T-cell (primary cell): ENCODE measurements at regions not wholly inside any gene's neighbourhood (a gene's known extent, or its start where the extent isn't known, plus 50 kb on each side); places are given as distances from the start of the nearest gene placed in this dataset.

Source experiments
- ATAC-seq, 4 experiments: fragments of 200-7000 bp in 3 of 4; fragments of 150-1000 bp in 1 of 4; cut with Tn5 transposase; replicated peaks in 1 of 4; 1 replicate in 3 of 4; 2 replicates in 1 of 4; pipeline ENCODE4 v1.10.0; 2021; ENCODE audit warnings: moderate library complexity in 3 of 4, mild to moderate bottlenecking in 2 of 4, moderate number of reproducible peaks in 1 of 4
- CTCF ChIA-PET, 2 donors: fragments of 300-600 bp; sonication (Branson Sonifier 250); formaldehyde crosslinking; loops; one replicate each; lab custom pipeline; 2022; ENCODE audit warnings: antibody characterized with exemption in 2 of 2; lab: Charles Lee
- POLR2A ChIA-PET, 2 donors: fragments of 300-600 bp; sonication (Branson Sonifier 250); formaldehyde crosslinking; loops; one replicate each; lab custom pipeline; 2022; ENCODE audit warnings: antibody characterized with exemption in 2 of 2; lab: Charles Lee
- DNase-seq, 35 experiments: peaks; one replicate each; pipeline versions ENCODE4 v3.0.0 to v3.0.0-alpha.2; 2013 to 2023
- H3K27ac ChIP-seq: one replicate; pipeline ENCODE4 v1.5.1; 2013; ENCODE audit warnings: low read length
- H3K27me3 ChIP-seq, 2 experiments: replicated peaks in 1 of 2; 1 replicate in 1 of 2; 2 replicates in 1 of 2; pipeline versions ENCODE4 v1.6.1 to v1.7.0; 2013; ENCODE audit warnings: low read length in 1 of 2, mixed read lengths in 1 of 2; ENCODE audit not compliant: control insufficient read depth in 2 of 2, insufficient read depth in 2 of 2; ENCODE audit errors: extremely low read depth in 1 of 2
- H3K36me3 ChIP-seq, 2 donors: 1 replicate in 1 of 2; 2 replicates in 1 of 2; pipeline versions ENCODE4 v1.6.1 to v1.7.0; 2013; ENCODE audit warnings: low read length in 1 of 2; ENCODE audit not compliant: control insufficient read depth in 2 of 2, insufficient read depth in 1 of 2; ENCODE audit errors: extremely low read depth in 1 of 2
- H3K4me1 ChIP-seq, 2 experiments: 1 replicate in 1 of 2; 2 replicates in 1 of 2; pipeline versions ENCODE4 v1.6.1 to v1.7.0; 2013; ENCODE audit warnings: low read length in 2 of 2, mixed read lengths in 1 of 2; ENCODE audit not compliant: insufficient read depth in 2 of 2, control insufficient read depth in 1 of 2; ENCODE audit errors: extremely low read depth in 1 of 2
- H3K4me3 ChIP-seq, 2 donors: 1 replicate in 1 of 2; 2 replicates in 1 of 2; pipeline versions ENCODE4 v1.5.1 to v1.7.0; 2013; ENCODE audit warnings: mild to moderate bottlenecking in 2 of 2, low read length in 1 of 2, moderate library complexity in 1 of 2; ENCODE audit not compliant: control insufficient read depth in 1 of 2; ENCODE audit errors: extremely low read depth in 1 of 2
- H3K9me3 ChIP-seq: 2 replicates; pipeline ENCODE4 v1.7.0; 2013
- H3K27ac Mint-ChIP-seq, 2 donors: one replicate each; pipeline ENCODE4 v1.8.0; 2020 to 2021; ENCODE audit warnings: mild to moderate bottlenecking in 2 of 2, mixed read lengths in 2 of 2
- H3K27me3 Mint-ChIP-seq, 2 donors: one replicate each; pipeline ENCODE4 v1.8.0; 2021 to 2022; ENCODE audit warnings: mixed read lengths in 2 of 2
- H3K36me3 Mint-ChIP-seq: one replicate; pipeline ENCODE4 v1.8.0; 2021; ENCODE audit warnings: mixed read lengths
- H3K4me1 Mint-ChIP-seq, 3 donors: one replicate each; pipeline ENCODE4 v1.8.0; 2020 to 2022; ENCODE audit warnings: mixed read lengths in 3 of 3, mild to moderate bottlenecking in 1 of 3
- H3K4me3 Mint-ChIP-seq, 3 donors: one replicate each; pipeline ENCODE4 v1.8.0; 2020 to 2022; ENCODE audit warnings: mild to moderate bottlenecking in 3 of 3, mixed read lengths in 3 of 3, moderate library complexity in 3 of 3
- H3K9me3 Mint-ChIP-seq, 3 donors: one replicate each; pipeline ENCODE4 v1.8.0; 2020 to 2022; ENCODE audit warnings: mixed read lengths in 3 of 3
- WGBS: methylation state at CpG from one replicate; pipeline ENCODE4 v1.1.5; 2013; ENCODE audit warnings: missing lambda C conversion rate; ENCODE audit not compliant: insufficient coverage; 5-methylcytosine and 5-hydroxymethylcytosine counted together

DNA sequence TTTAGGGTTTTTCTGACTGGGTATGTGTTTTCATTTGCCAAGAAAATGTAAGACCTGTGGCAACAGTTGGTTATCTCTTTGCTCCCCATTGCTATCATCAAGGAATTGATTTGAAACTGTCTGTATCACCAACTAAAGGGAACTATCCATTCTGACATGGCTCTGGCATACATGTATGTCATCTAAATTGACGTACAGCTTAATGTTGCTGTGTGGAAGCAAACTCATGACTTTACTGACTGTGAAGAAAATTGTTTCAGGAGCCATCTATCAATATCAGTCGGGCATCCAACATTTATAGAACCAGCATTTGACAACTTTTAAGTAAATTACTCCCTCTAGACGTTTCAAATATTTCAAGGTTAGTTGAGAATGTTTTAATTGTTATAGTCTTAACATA, 555.8 kb upstream of the EPHA7 start:
- peaks cover 5 to 15% (median 7%) of the 10 kb centered on the region in 3 donors for H3K9me3 Mint-ChIP-seq
- H3K9me3 ChIP-seq = no peaks in the 10 kb centered on the region
- H3K4me3 ChIP-seq = no peak overlapping the region
- H3K27ac Mint-ChIP-seq = no peak overlapping the region
- WGBS = 83% methylated on average over 1 of the region's 3 CpGs
- CTCF ChIA-PET = no interaction called here
- no peaks in the 10 kb centered on the region for H3K4me1 Mint-ChIP-seq
- ATAC-seq (no peak), DNase-seq (no peak)
- no peaks in the 10 kb centered on the region for H3K36me3 ChIP-seq
- H3K36me3 Mint-ChIP-seq = no peaks in the 10 kb centered on the region
- H3K27me3 ChIP-seq = no peaks in the 10 kb centered on the region
- H3K27me3 Mint-ChIP-seq = no peaks in the 10 kb centered on the region
- no peaks in the 10 kb centered on the region for H3K4me1 ChIP-seq
- H3K27ac ChIP-seq = no peak overlapping the region
- POLR2A ChIA-PET = no interaction called here
- H3K4me3 Mint-ChIP-seq = no peak overlapping the region

DNA sequence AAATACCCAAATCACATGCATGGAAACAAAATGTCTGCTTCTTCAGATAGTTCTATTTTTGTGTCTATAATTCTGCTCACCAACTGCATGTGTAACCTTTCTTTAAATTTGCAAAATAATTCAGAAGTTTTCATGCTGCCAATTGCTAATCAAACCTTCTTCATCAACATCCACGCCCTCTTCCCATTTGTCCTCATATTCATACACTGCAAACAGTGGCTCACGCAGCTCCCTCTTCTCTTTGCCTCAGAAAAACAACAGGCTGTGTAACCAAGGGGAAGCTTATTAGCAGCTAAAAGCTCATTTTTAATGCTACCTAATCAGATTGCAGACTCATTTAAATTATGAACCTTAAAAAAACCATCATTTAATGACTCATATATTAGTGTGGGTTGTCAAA, 555.0 kb upstream of the EPHA7 start:
- H3K27ac Mint-ChIP-seq = no peak overlapping the region
- ChIA-PET POLR2A (no interaction called here), CTCF (no interaction called here)
- Histone ChIP-seq H3K4me1 (no peaks in the 10 kb centered on the region), H3K27me3 (no peaks in the 10 kb centered on the region), H3K9me3 (no peaks in the 10 kb centered on the region), H3K36me3 (no peaks in the 10 kb centered on the region), H3K4me3 (no peak overlapping the region), H3K27ac (no peak overlapping the region)
- 40% methylated on average over 1 of the region's 2 CpGs for WGBS
- no peaks in the 10 kb centered on the region for H3K27me3 Mint-ChIP-seq
- H3K4me3 Mint-ChIP-seq = no peak overlapping the region
- H3K4me1 Mint-ChIP-seq = no peaks in the 10 kb centered on the region
- H3K36me3 Mint-ChIP-seq = no peaks in the 10 kb centered on the region
- DNase-seq (no peak), ATAC-seq (no peak)
- H3K9me3 Mint-ChIP-seq = peaks cover 5 to 15% (median 9%) of the 10 kb centered on the region in 3 donors

DNA sequence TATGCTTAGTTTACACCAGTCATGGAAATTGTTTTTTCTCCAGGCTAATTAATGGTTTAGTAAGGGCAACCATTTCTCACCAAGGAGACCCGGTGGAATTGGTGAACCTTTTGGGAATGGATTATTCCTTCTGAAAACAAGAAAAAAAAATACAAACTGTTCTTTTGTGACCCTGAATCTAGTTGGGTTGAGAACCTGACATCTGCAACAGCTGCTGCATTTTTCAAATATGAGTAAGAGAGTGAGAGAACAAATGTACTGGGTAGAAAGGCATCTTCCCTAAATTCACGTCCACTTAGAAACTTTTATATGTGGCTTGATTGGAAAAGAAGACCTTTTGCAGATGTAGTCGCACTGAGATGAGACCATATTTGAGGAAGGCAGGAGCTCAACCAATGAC, 553.4 kb upstream of the EPHA7 start:
- peaks cover 9 to 15% (median 9%) of the 10 kb centered on the region in 3 donors for H3K9me3 Mint-ChIP-seq
- H3K4me3 Mint-ChIP-seq = no peak overlapping the region
- no peak overlapping the region for H3K27ac ChIP-seq
- ChIA-PET POLR2A (no interaction called here), CTCF (no interaction called here)
- H3K36me3 Mint-ChIP-seq = no peaks in the 10 kb centered on the region
- no peaks in the 10 kb centered on the region for H3K27me3 ChIP-seq
- DNase-seq = no peak
- no peaks in the 10 kb centered on the region for H3K27me3 Mint-ChIP-seq
- no CpG with 5 or more reads among the region's 3 CpGs for WGBS
- no peaks in the 10 kb centered on the region for H3K4me1 ChIP-seq
- no peaks in the 10 kb centered on the region for H3K4me1 Mint-ChIP-seq
- no peak for ATAC-seq
- H3K36me3 ChIP-seq = no peaks in the 10 kb centered on the region
- H3K4me3 ChIP-seq = no peak overlapping the region
- no peaks in the 10 kb centered on the region for H3K9me3 ChIP-seq
- H3K27ac Mint-ChIP-seq = no peak overlapping the region

DNA sequence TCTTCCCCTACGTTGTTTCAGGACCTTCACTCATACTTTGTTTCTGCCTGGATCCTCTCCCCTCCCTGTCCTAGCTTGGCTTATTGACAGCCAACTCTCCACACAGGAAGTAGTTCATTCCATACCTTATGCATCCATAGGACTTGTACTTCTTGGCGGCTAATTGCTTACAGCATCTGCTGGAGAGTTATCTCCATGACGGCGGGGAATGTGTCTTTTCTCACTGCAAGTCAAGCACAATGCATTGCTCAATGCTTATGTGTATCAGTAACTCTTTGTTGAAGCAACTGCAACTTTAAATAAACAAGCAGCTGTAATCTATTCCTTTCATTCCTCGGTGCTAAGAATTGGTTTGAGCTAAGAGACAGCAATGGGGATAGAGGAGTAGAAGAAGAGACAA, 551.3 kb upstream of the EPHA7 start:
- Mint-ChIP-seq H3K4me1 (no peaks in the 10 kb centered on the region), H3K36me3 (no peaks in the 10 kb centered on the region), H3K4me3 (no peak overlapping the region), H3K9me3 (peaks cover 9 to 15% (median 9%) of the 10 kb centered on the region in 3 donors), H3K27me3 (no peaks in the 10 kb centered on the region), H3K27ac (no peak overlapping the region)
- H3K4me3 ChIP-seq = no peak overlapping the region
- H3K27ac ChIP-seq = no peak overlapping the region
- ATAC-seq (no peak), DNase-seq (no peak)
- no peaks in the 10 kb centered on the region for H3K9me3 ChIP-seq
- ChIA-PET CTCF (no interaction called here), POLR2A (no interaction called here)
- H3K36me3 ChIP-seq = no peaks in the 10 kb centered on the region
- 83% methylated on average over 5 of the region's 5 CpGs for WGBS
- H3K27me3 ChIP-seq = no peaks in the 10 kb centered on the region
- no peaks in the 10 kb centered on the region for H3K4me1 ChIP-seq

DNA sequence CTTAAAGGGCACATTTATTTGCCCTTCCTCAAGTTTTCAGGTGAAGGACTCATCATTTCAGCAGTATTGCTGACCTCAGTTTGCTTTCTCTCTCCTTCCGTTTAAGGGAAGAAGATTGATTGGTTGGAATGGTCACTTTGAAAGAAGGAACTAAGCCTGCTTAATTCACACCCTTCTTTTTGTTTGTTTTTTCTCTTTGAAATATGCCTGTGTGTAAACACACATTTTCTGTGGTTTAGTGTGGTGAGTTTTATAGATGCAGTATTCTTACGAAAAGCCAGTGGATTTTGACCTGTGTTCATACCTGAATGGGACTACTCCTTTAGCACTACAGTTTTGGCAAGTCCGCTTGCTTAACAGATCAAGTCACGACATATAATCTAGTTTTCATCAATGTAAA, 548.8 kb upstream of the EPHA7 start:
- ATAC-seq = no peak
- Histone ChIP-seq H3K27ac (no peak overlapping the region), H3K9me3 (no peaks in the 10 kb centered on the region), H3K36me3 (no peaks in the 10 kb centered on the region), H3K27me3 (no peaks in the 10 kb centered on the region), H3K4me3 (no peak overlapping the region), H3K4me1 (no peaks in the 10 kb centered on the region)
- Mint-ChIP-seq H3K36me3 (no peaks in the 10 kb centered on the region), H3K9me3 (peaks cover 4 to 13% (median 9%) of the 10 kb centered on the region in 3 donors), H3K27me3 (no peaks in the 10 kb centered on the region), H3K4me3 (no peak overlapping the region), H3K27ac (no peak overlapping the region), H3K4me1 (no peaks in the 10 kb centered on the region)
- DNase-seq = no peak
- ChIA-PET CTCF (no interaction called here), POLR2A (no interaction called here)
- WGBS = no CpG with 5 or more reads among the region's 4 CpGs

DNA sequence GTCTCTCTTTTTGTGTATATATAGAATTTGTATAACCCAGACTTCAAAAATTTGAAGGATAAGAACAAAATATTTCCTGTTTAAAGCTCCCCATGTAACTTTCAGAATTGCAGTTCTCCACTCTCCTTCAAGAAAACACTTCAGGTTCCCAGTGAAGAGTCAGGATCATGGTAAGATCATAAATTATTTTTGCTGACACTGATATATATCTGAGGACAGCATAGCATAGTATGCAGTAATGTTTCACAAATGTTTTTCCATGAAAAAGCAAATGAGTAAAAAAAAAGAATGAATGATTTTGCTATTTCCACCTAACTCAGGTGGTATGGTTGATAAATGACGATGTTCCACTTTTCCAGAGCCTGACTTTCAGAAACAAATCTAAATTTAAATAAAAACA, 545.6 kb upstream of the EPHA7 start:
- POLR2A ChIA-PET = no interaction called here
- H3K27ac Mint-ChIP-seq = no peak overlapping the region
- Histone ChIP-seq H3K4me3 (no peak overlapping the region), H3K27ac (no peak overlapping the region), H3K27me3 (no peaks in the 10 kb centered on the region), H3K36me3 (no peaks in the 10 kb centered on the region), H3K9me3 (no peaks in the 10 kb centered on the region), H3K4me1 (no peaks in the 10 kb centered on the region)
- no peak overlapping the region for H3K4me3 Mint-ChIP-seq
- ATAC-seq = no peak
- no peak for DNase-seq
- peaks cover 0 to 8% (median 2%) of the 10 kb centered on the region in 3 donors for H3K9me3 Mint-ChIP-seq
- H3K36me3 Mint-ChIP-seq = no peaks in the 10 kb centered on the region
- CTCF ChIA-PET = no interaction called here
- H3K27me3 Mint-ChIP-seq = no peaks in the 10 kb centered on the region
- H3K4me1 Mint-ChIP-seq = no peaks in the 10 kb centered on the region
- WGBS = no CpG with 5 or more reads among the region's 1 CpG

DNA sequence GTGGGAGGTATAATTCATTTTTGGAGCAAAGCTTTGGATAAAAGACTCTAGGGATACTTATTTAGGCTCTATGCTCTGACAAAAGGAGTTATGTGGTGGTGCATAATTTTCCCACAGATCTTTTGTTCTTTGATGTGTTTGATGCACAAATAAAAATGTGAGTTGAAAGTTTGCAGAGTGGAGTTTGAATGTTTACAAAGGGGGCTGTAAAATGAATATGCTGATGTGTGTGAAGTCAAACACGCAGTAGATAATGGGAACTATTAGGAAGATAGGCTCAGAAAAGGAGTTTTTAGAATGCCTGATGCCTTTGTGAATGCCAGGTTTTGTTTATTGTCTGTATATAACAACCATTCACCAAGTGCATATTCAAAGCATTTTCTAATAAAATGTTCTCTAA, 545.0 kb upstream of the EPHA7 start:
- no peaks in the 10 kb centered on the region for H3K4me1 Mint-ChIP-seq
- DNase-seq (no peak), ATAC-seq (no peak)
- POLR2A ChIA-PET = no interaction called here
- no peak overlapping the region for H3K27ac Mint-ChIP-seq
- WGBS = no CpG with 5 or more reads among the region's 1 CpG
- Histone ChIP-seq H3K4me1 (no peaks in the 10 kb centered on the region), H3K9me3 (no peaks in the 10 kb centered on the region), H3K27ac (no peak overlapping the region), H3K36me3 (no peaks in the 10 kb centered on the region), H3K4me3 (no peak overlapping the region), H3K27me3 (no peaks in the 10 kb centered on the region)
- H3K9me3 Mint-ChIP-seq = peaks cover under 1 to 8% (median 4%) of the 10 kb centered on the region in 3 donors
- H3K27me3 Mint-ChIP-seq = no peaks in the 10 kb centered on the region
- no peak overlapping the region for H3K4me3 Mint-ChIP-seq
- no peaks in the 10 kb centered on the region for H3K36me3 Mint-ChIP-seq
- CTCF ChIA-PET = no interaction called here
